KOPT-K1 (cell line): ENCODE measurements at regions not wholly inside any gene's neighbourhood (a gene's known extent, or its start where the extent isn't known, plus 50 kb on each side); places are given as distances from the start of the nearest gene placed in this dataset.
"Not testable (repeated sequence)": the region's sequence is repeated elsewhere in the genome, so short reads cannot be mapped to it uniquely, and the experiment has no call there.

Experiments
- H3K27ac ChIP-seq: fragments of 200-600 bp; sonication (generic); 2 replicates; pipeline ENCODE4 v1.5.1; 2016; ENCODE audit warnings: antibody characterized with exemption, mild to moderate bottlenecking, low read depth, low read length; ENCODE audit not compliant: poor library complexity, severe bottlenecking
- H3K36me3 ChIP-seq: fragments of 200-600 bp; sonication (generic); 2 replicates; pipeline ENCODE4 v1.5.1; 2017; ENCODE audit warnings: antibody characterized with exemption, mild to moderate bottlenecking, low read length, moderate library complexity; ENCODE audit not compliant: insufficient read depth
- H3K9me3 ChIP-seq: fragments of 200-600 bp; sonication (generic); 2 replicates; pipeline ENCODE4 v1.5.1; 2017; ENCODE audit warnings: antibody characterized with exemption, low read length, mild to moderate bottlenecking; ENCODE audit not compliant: insufficient read depth, poor library complexity, severe bottlenecking

GRCh38 chr9:94387338-94388010 lies 59.0 kb upstream of the NUTM2F start:
- not testable (repeated sequence) for H3K36me3 ChIP-seq

GRCh38 chr9:94388011-94388406 lies 59.6 kb upstream of the NUTM2F start:
- not testable (repeated sequence) for H3K9me3 ChIP-seq, H3K27ac ChIP-seq, H3K36me3 ChIP-seq

More at GRCh38 chr9:94387338-94388010, 59.0 kb upstream of the NUTM2F start:
- not testable (repeated sequence) for H3K9me3 ChIP-seq, H3K27ac ChIP-seq

- H3K27ac ChIP-seq, H3K9me3 ChIP-seq, H3K36me3 ChIP-seq: not testable (repeated sequence)
Measured at GRCh38 chr9:94390425-94391098, 62.1 kb upstream of the NUTM2F start.

DNA sequence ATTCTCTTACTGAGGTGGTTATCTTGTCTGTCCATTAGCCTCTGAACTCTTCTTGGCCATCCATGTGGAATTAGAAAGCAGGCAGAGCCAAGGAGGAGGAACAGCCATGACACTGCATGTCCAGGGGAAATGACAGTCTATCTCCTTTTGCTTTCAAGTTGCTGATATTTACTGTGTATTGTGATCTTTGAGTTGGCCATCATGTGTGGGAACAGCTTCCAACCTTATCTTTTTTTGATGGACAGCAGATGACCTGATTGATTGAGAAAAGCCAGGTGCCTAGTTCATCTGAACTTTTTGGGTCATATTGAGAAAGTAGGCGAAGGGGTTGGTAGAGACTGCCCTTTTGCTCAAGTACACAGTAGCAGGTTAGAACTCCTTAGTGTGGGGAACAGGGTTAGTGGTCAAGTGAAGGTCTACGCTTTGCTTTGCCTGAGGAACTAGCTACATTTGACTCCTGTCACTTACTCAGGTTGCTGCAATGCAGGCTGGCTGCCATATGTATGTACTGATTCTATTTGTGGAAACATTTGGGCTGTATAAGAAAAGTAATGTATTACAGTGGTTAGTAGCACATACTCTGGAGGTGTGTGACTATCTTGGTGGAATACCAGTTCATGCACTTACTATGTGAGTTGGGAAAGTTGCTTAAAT lies 64.7 kb upstream of the NUTM2F start:
- H3K9me3 ChIP-seq, H3K27ac ChIP-seq: not testable (repeated sequence)

GRCh38 chr9:94397766-94398379 lies 69.4 kb upstream of the NUTM2F start:
- not testable (repeated sequence) for H3K9me3 ChIP-seq, H3K27ac ChIP-seq, H3K36me3 ChIP-seq

More for the DNA sequence above, 64.7 kb upstream of the NUTM2F start:
- H3K36me3 ChIP-seq = not testable (repeated sequence)

DNA sequence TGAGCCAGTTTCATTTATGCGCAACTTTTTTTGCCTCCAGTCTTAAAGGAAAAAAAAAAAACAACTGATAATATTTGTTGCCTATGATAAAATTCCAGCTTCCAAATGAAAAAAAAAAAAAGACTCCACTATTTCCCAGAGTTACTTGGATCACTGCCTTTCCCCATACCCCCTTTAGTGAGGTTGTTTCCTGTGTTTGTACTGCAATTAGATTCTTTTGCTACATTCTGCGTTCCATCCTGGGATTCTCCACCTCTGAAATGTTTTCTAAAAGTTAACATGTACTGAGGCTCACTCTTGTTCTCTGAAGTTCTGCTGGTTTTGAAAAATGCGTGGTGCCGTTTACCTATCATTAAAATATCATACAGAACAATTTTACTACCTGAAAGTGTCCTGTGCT lies 72.0 kb upstream of the NUTM2F start:
- not testable (repeated sequence) for H3K36me3 ChIP-seq, H3K27ac ChIP-seq

DNA sequence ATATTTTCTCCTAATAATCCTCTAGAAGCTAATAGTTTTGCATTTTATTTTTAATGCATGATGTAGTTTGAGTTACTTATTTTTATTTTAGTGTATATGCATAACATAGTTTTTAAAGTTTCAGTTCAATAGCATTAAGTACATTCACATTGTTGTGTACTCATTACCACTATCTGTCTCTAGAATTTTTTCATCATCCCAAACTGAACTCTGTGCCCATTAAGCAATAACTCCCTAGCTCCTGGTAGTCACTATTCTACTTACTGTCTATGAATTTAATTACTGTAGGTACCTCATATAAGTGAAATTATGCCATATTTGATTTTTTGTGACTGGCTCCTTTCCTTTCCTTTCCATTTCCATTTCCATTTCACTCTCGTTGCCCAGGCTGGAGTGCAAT lies 74.4 kb upstream of the NUTM2F start:
- not testable (repeated sequence) for H3K36me3 ChIP-seq, H3K27ac ChIP-seq, H3K9me3 ChIP-seq

More for the DNA sequence above, 72.0 kb upstream of the NUTM2F start:
- not testable (repeated sequence) for H3K9me3 ChIP-seq

GRCh38 chr9:94403571-94403970 lies 75.1 kb upstream of the NUTM2F start:
- H3K9me3 ChIP-seq, H3K36me3 ChIP-seq, H3K27ac ChIP-seq: not testable (repeated sequence)

DNA sequence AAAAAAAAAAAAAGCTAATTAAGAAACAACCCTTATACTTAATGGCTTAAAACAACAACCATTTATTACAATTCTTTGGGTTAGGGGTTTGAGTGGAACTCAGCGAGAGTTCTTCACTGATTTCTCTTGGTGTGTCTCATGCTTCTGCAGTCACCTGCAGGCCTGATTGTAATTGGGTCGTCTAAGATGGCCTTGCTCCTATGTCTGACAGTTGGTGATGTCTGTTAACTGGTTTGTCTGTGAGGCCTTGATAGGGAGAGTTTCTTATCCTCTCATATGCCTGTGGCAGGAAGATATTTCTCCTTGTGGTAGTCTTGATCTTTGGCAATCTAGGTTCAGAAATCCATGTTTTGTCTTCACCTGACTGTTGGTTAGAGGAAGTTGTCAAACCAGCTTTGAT lies 85.2 kb upstream of the NUTM2F start:
- H3K27ac ChIP-seq, H3K36me3 ChIP-seq, H3K9me3 ChIP-seq: not testable (repeated sequence)

GRCh38 chr9:94415111-94415510 lies 86.7 kb upstream of the NUTM2F start:
- H3K27ac ChIP-seq, H3K36me3 ChIP-seq, H3K9me3 ChIP-seq: not testable (repeated sequence)

DNA sequence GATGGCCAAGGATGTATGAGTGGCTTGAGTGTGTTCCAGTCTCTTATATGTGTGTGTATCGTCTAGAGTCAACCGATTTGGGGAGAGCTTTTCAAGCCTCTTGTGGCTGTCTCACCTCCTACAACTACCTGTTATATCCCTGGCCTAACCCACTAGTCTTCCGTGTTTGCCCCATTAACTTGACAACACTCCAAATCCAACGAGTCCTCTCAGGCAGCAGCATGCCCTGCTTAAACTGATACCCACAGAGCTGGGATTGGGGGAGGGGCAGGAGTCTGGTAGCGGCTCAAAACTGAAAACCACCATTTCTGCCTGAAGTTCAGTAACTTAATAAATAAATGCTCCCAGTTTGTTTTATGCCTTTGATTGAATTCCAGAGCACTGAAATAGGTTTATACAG lies 91.7 kb upstream of the NUTM2F start:
- not testable (repeated sequence) for H3K36me3 ChIP-seq, H3K27ac ChIP-seq, H3K9me3 ChIP-seq

DNA sequence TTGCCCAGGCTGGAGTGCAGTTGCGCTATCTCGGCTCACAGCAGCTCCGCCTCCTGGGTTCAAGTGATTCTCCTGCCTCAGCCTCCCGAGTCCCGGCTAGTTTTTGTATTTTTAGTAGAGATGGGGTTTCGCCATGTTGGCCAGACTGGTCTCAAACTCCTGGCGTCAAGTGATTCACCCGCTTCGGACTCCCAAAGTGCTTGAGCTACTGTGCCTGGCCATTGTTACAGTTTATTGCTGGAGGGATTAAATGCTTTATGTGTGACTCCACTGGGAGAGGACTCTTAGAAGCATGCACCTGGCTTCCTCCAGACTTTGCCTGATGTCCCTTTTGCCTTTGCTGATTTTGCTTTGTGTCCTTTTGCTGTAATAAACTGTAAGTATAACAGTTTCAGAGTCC lies 93.5 kb upstream of the NUTM2F start:
- H3K9me3 ChIP-seq, H3K27ac ChIP-seq, H3K36me3 ChIP-seq: not testable (repeated sequence)

- not testable (repeated sequence) for H3K9me3 ChIP-seq, H3K27ac ChIP-seq, H3K36me3 ChIP-seq
Measured at GRCh38 chr9:94425312-94425711, 96.9 kb upstream of the NUTM2F start.

- not testable (repeated sequence) for H3K27ac ChIP-seq, H3K9me3 ChIP-seq
- peaks cover 31% of the 10 kb centered on the region for H3K36me3 ChIP-seq
Measured at GRCh38 chr9:94437128-94437527, 108.7 kb upstream of the NUTM2F start.

- H3K9me3 ChIP-seq, H3K27ac ChIP-seq: not testable (repeated sequence)
- H3K36me3 ChIP-seq = peaks cover 43% of the 10 kb centered on the region
Measured at GRCh38 chr9:94438336-94438735, 109.9 kb upstream of the NUTM2F start.
